ENCODE measurements at regions not wholly inside any gene's neighbourhood (a gene's known extent, or its start where the extent isn't known, plus 50 kb on each side); places are given as distances from the start of the nearest gene placed in this dataset.

DNA sequence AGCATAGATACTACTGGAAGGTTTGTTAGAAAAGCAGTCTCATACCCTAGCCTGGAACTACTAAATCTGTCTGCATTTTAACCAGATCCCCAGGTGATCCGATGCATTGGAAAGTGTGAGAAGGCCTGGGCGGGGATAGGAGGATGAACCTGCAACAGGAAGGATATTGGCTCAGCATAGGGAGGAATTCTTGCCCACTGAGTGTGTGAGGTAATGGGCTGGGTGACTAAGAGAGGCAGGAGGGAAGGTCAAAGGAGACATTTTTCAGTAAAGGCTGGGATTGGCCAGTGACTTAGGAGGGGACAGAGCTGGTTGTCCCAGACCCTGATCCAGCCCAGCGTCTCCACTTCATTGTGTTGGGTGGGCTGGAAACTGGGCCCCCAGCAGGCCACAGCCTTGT, 191.0 kb upstream of the LRFN2 start:
- TF ChIP-seq, protein P1, sequence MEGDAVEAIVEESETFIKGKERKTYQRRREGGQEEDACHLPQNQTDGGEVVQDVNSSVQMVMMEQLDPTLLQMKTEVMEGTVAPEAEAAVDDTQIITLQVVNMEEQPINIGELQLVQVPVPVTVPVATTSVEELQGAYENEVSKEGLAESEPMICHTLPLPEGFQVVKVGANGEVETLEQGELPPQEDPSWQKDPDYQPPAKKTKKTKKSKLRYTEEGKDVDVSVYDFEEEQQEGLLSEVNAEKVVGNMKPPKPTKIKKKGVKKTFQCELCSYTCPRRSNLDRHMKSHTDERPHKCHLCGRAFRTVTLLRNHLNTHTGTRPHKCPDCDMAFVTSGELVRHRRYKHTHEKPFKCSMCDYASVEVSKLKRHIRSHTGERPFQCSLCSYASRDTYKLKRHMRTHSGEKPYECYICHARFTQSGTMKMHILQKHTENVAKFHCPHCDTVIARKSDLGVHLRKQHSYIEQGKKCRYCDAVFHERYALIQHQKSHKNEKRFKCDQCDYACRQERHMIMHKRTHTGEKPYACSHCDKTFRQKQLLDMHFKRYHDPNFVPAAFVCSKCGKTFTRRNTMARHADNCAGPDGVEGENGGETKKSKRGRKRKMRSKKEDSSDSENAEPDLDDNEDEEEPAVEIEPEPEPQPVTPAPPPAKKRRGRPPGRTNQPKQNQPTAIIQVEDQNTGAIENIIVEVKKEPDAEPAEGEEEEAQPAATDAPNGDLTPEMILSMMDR (conservative IDR thresholded peaks at IDR 0.05; ENCODE audit: low read depth, low read length), result no peak
- no peak for TF ChIP-seq EZH2 (IDR thresholded peaks at IDR 0.05; ENCODE audit: borderline replicate concordance, low read depth, low read length, poor library complexity, severe bottlenecking)
